GM12878 (cell line): ENCODE measurements at regions not wholly inside any gene's neighbourhood (a gene's known extent, or its start where the extent isn't known, plus 50 kb on each side); places are given as distances from the start of the nearest gene placed in this dataset.

Source experiments
- ATAC-seq: fragments of 200-7000 bp; cut with Tn5 transposase; 3 replicates; pipeline ENCODE4 v1.9.1; 2020; ENCODE audit warnings: mild to moderate bottlenecking, moderate library complexity
- BruUV-seq: library from RNA; stranded (reverse); fragments of 400-500 nt; replicated peaks from 2 replicates; lab custom pipeline; 2021; lab: Mats Ljungman, UMichigan
- CTCF ChIA-PET: fragments of 300-600 bp; sonication (Branson Sonifier 250); formaldehyde crosslinking; extraction: SDS; loops from one replicate; lab custom pipeline; 2021; ENCODE audit warnings: inconsistent platforms; lab: Yijun Ruan, JAX
- POLR2A ChIA-PET: fragments of 350-600 bp; formaldehyde crosslinking; extraction: SDS; loops from one replicate; lab custom pipeline; 2021; ENCODE audit warnings: inconsistent platforms; lab: Charles Lee
- RAD21 ChIA-PET: fragments of 300-600 bp; sonication (Branson Sonifier 250); formaldehyde crosslinking; loops from one replicate; lab custom pipeline; 2023; ENCODE audit warnings: antibody characterized with exemption; ENCODE audit not compliant: unreplicated experiment; lab: Charles Lee
- SMC1A ChIA-PET: fragments of 300-600 bp; sonication (Branson Sonifier 250); formaldehyde crosslinking; loops from one replicate; lab custom pipeline; 2023; ENCODE audit not compliant: unreplicated experiment, uncharacterized antibody; lab: Charles Lee
- DNase-seq: peaks from one replicate; pipeline ENCODE4 v3.0.0-alpha.2; 2011; ENCODE audit warnings: low read depth, low spot score
- FAIRE-seq: peaks from 3 replicates; lab custom pipeline; 2011; peaks lifted over from hg19 to GRCh38; lab: Jason Lieb, UNC
- H2AFZ ChIP-seq: 2 replicates; pipeline ENCODE4 v1.6.0; 2011; ENCODE audit warnings: low read depth, low read length, control low read depth; ENCODE audit not compliant: control insufficient read depth
- H3K27ac ChIP-seq: 2 replicates; pipeline ENCODE4 v1.5.1; 2011; ENCODE audit warnings: control low read depth; ENCODE audit not compliant: control insufficient read depth, insufficient read depth
- H3K27me3 ChIP-seq, 2 experiments: replicated peaks in 1 of 2; 2 replicates each; pipeline versions ENCODE4 v1.6.0 to v1.6.1; 2011; ENCODE audit warnings: low read length in 1 of 2; ENCODE audit not compliant: control insufficient read depth in 2 of 2, insufficient read depth in 2 of 2
- H3K36me3 ChIP-seq, 2 experiments: 2 replicates each; pipeline ENCODE4 v1.5.1; 2011; ENCODE audit warnings: low read length in 1 of 2; ENCODE audit not compliant: control insufficient read depth in 2 of 2, insufficient read depth in 2 of 2
- H3K4me1 ChIP-seq: 2 replicates; pipeline ENCODE4 v1.6.1; 2011; ENCODE audit warnings: mild to moderate bottlenecking, low read length, moderate library complexity, mixed read lengths; ENCODE audit not compliant: control insufficient read depth, insufficient read depth
- H3K4me2 ChIP-seq: 2 replicates; pipeline ENCODE4 v1.6.0; 2011; ENCODE audit warnings: control low read depth; ENCODE audit not compliant: control insufficient read depth, insufficient read depth
- H3K4me3 ChIP-seq: fragments of 200-600 bp; sonication (generic); 2 replicates; pipeline ENCODE4 v1.5.1; 2016
- H3K79me2 ChIP-seq: 2 replicates; pipeline ENCODE4 v1.6.0; 2011; ENCODE audit warnings: low read length; ENCODE audit not compliant: control insufficient read depth, insufficient read depth
- H3K9ac ChIP-seq: 2 replicates; pipeline ENCODE4 v1.8.0; 2011; ENCODE audit warnings: low read length, control low read depth, mixed read lengths; ENCODE audit not compliant: control insufficient read depth, insufficient read depth
- H3K9me3 ChIP-seq: replicated peaks from 3 replicates; pipeline ENCODE4 v1.5.1; 2011; ENCODE audit warnings: mild to moderate bottlenecking, low read length; ENCODE audit not compliant: control insufficient read depth, insufficient read depth
- H4K20me1 ChIP-seq: 2 replicates; pipeline ENCODE4 v1.6.0; 2011; ENCODE audit not compliant: control insufficient read depth, insufficient read depth
- BCL11A ChIP-seq: IDR thresholded peaks from 2 replicates; pipeline ENCODE4 v1.6.1; 2011; ENCODE audit warnings: low read depth, low read length
- BHLHE40 ChIP-seq, 2 experiments: fragments of 450-650 bp in 1 of 2; IDR thresholded peaks; 2 replicates each; pipeline ENCODE4 v1.6.1; 2011 to 2017; ENCODE audit warnings: low read depth in 2 of 2, borderline replicate concordance in 1 of 2, improper control_type of control experiment in 1 of 2, low read length in 1 of 2, mild to moderate bottlenecking in 1 of 2
- BRCA1 ChIP-seq: IDR thresholded peaks from 2 replicates; pipeline ENCODE4 v1.6.1; 2011; ENCODE audit warnings: low read depth, low read length, improper control_type of control experiment
- JUNB ChIP-seq: IDR thresholded peaks from 2 replicates; pipeline ENCODE4 v1.6.1; 2016; ENCODE audit warnings: antibody characterized with exemption, mild to moderate bottlenecking
- KAT2A ChIP-seq: conservative IDR thresholded peaks from 2 replicates; pipeline ENCODE4 v1.6.1; 2011; ENCODE audit warnings: low read depth, low read length; ENCODE audit not compliant: control insufficient read depth
- NFYB ChIP-seq: IDR thresholded peaks from 2 replicates; pipeline ENCODE4 v1.6.1; 2011; ENCODE audit warnings: low read depth, mild to moderate bottlenecking, low read length, improper control_type of control experiment, moderate library complexity; ENCODE audit not compliant: insufficient read depth
- NR2F1 ChIP-seq: fragments of 450-650 bp; conservative IDR thresholded peaks from 2 replicates; pipeline ENCODE4 v1.6.1; 2017; ENCODE audit warnings: mild to moderate bottlenecking
- POLR2AphosphoS2 ChIP-seq: IDR thresholded peaks from 2 replicates; pipeline ENCODE4 v1.6.1; 2011; ENCODE audit warnings: low read depth, mild to moderate bottlenecking, low read length, improper control_type of control experiment, moderate library complexity
- SIX5 ChIP-seq: IDR thresholded peaks from 2 replicates; pipeline ENCODE4 v1.6.1; 2011; ENCODE audit warnings: mild to moderate bottlenecking, low read depth, low read length, moderate library complexity; ENCODE audit not compliant: severe bottlenecking
- SMAD1 ChIP-seq: fragments of 450-650 bp; IDR thresholded peaks from 2 replicates; pipeline ENCODE4 v1.6.1; 2018; ENCODE audit warnings: mild to moderate bottlenecking, low read depth; ENCODE audit not compliant: partially characterized antibody
- SMARCA5 ChIP-seq: fragments of 450-650 bp; IDR thresholded peaks from 2 replicates; pipeline ENCODE4 v1.6.1; 2017; ENCODE audit warnings: mild to moderate bottlenecking
- TCF12 ChIP-seq: IDR thresholded peaks from 2 replicates; pipeline ENCODE4 v1.6.1; 2011; ENCODE audit warnings: low read depth, mild to moderate bottlenecking, low read length
- ZNF207 ChIP-seq: fragments of 450-650 bp; IDR thresholded peaks from 2 replicates; pipeline ENCODE4 v1.6.1; 2014; ENCODE audit warnings: antibody characterized with exemption, mild to moderate bottlenecking, borderline replicate concordance
- ZSCAN29 ChIP-seq: fragments of 450-650 bp; IDR thresholded peaks from 2 replicates; pipeline ENCODE4 v1.6.1; 2017; ENCODE audit warnings: mild to moderate bottlenecking, moderate library complexity
- WGBS: methylation state at CpG from one replicate; pipeline ENCODE4 v1.1.6; 2016; ENCODE audit warnings: low lambda C conversion rate; ENCODE audit not compliant: insufficient replicate concordance, insufficient coverage; ENCODE audit errors: missing lambda C conversion rate; 5-methylcytosine and 5-hydroxymethylcytosine counted together
- in situ Hi-C: fragments of 300-500 bp; cut with MboI; formaldehyde crosslinking; loops from 9 replicates; pipeline ENCODE4 v1.14.3; 2018; ENCODE audit warnings: mixed read lengths
- intact Hi-C: fragments of 100-400 bp; cut with micrococcal nuclease; formaldehyde crosslinking; loops from one replicate; pipeline ENCODE4 v1.14.2; 2022; ENCODE audit not compliant: unreplicated experiment
- TF ChIP-seq, protein P1 (sequence below): fragments of 450-650 bp; IDR thresholded peaks from 2 replicates; pipeline ENCODE4 v1.6.1; 2016; ENCODE audit warnings: mild to moderate bottlenecking
- TF ChIP-seq, protein P2 (sequence below): fragments of 450-650 bp; IDR thresholded peaks from 2 replicates; pipeline ENCODE4 v1.6.1; 2017; ENCODE audit warnings: mild to moderate bottlenecking, low read depth, inconsistent platforms; ENCODE audit not compliant: poor library complexity, severe bottlenecking
- TF ChIP-seq, protein P3 (sequence below): fragments of 450-650 bp; IDR thresholded peaks from 2 replicates; pipeline ENCODE4 v1.6.1; 2017; ENCODE audit warnings: borderline replicate concordance
- TF ChIP-seq, protein P4 (sequence below): fragments of 450-650 bp; IDR thresholded peaks from 2 replicates; pipeline ENCODE4 v1.6.1; 2018; ENCODE audit warnings: borderline replicate concordance, mild to moderate bottlenecking; ENCODE audit not compliant: partially characterized antibody

DNA sequence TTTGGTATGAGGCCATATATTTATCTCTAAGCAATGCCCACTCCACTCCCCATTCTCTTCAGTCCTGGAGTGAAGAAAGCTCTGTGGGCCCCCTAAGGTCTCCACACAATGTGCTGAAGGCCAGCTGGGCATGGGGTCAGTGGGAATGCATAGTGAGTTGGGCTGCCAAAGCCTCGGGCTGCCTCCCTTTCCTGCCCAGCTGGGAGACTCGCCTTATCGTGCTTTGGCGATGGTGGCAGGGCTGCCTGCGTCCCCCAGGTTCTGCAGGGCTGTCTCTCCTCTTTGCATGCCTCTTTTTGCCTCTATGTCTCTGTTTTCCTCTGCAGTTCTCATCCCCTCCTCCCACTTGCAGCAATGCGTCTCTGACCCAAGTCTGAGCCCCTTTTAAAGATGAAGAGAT is 116.5 kb downstream of the CYLD start (continued):
- TF ChIP-seq, protein P1, sequence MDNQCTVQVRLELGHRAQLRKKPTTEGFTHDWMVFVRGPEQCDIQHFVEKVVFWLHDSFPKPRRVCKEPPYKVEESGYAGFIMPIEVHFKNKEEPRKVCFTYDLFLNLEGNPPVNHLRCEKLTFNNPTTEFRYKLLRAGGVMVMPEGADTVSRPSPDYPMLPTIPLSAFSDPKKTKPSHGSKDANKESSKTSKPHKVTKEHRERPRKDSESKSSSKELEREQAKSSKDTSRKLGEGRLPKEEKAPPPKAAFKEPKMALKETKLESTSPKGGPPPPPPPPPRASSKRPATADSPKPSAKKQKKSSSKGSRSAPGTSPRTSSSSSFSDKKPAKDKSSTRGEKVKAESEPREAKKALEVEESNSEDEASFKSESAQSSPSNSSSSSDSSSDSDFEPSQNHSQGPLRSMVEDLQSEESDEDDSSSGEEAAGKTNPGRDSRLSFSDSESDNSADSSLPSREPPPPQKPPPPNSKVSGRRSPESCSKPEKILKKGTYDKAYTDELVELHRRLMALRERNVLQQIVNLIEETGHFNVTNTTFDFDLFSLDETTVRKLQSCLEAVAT, result no peak
- TF ChIP-seq POLR2AphosphoS2 (no peak), NFYB (no peak), KAT2A (no peak), BCL11A (no peak), ZSCAN29 (no peak), BRCA1 (no peak), JUNB (no peak), SIX5 (no peak)
- TF ChIP-seq, protein P2, sequence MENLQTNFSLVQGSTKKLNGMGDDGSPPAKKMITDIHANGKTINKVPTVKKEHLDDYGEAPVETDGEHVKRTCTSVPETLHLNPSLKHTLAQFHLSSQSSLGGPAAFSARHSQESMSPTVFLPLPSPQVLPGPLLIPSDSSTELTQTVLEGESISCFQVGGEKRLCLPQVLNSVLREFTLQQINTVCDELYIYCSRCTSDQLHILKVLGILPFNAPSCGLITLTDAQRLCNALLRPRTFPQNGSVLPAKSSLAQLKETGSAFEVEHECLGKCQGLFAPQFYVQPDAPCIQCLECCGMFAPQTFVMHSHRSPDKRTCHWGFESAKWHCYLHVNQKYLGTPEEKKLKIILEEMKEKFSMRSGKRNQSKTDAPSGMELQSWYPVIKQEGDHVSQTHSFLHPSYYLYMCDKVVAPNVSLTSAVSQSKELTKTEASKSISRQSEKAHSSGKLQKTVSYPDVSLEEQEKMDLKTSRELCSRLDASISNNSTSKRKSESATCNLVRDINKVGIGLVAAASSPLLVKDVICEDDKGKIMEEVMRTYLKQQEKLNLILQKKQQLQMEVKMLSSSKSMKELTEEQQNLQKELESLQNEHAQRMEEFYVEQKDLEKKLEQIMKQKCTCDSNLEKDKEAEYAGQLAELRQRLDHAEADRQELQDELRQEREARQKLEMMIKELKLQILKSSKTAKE, result no peak

DNA sequence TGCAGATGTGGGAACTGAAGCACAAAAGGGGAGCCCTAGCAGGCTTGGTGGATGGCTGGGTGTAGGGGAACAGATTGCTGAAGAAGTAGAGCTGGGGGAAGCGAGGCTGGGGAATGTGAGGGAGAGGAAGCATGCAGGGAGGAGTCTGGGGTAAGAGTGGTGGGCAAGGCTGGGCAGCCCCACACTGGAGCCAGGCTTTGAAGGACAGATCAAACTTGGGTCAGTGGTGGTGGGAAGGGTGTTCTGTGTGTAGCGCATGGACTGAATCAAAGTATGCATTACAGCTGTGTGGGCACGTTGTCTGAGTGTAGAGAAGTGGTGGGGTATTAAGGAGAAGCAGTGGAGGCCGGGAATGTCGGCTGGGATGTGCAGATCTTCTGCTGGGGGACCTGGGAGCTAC is 116.0 kb downstream of the CYLD start:
- Histone ChIP-seq H3K79me2 (no peaks in the 10 kb centered on the region), H2AFZ (no peak overlapping the region), H3K4me1 (no peaks in the 10 kb centered on the region), H3K36me3 (no peaks in the 10 kb centered on the region), H3K4me3 (no peak overlapping the region), H3K9ac (no peak overlapping the region), H3K27me3 (no peaks in the 10 kb centered on the region), H3K4me2 (no peak overlapping the region), H3K9me3 (no peaks in the 10 kb centered on the region), H3K27ac (no peak overlapping the region), H4K20me1 (no peaks in the 10 kb centered on the region)
- ChIA-PET CTCF (no interaction called here), RAD21 (no interaction called here), SMC1A (no interaction called here), POLR2A (no interaction called here)
- no TSS peak for BruUV-seq
- FAIRE-seq (no peak), ATAC-seq (no peak), DNase-seq (no peak)
- WGBS, result 24% methylated on average over 5 of the region's 5 CpGs
- intact Hi-C loops, result no loop called here
- in situ Hi-C loops, result no loop called here
- TF ChIP-seq, protein P3, sequence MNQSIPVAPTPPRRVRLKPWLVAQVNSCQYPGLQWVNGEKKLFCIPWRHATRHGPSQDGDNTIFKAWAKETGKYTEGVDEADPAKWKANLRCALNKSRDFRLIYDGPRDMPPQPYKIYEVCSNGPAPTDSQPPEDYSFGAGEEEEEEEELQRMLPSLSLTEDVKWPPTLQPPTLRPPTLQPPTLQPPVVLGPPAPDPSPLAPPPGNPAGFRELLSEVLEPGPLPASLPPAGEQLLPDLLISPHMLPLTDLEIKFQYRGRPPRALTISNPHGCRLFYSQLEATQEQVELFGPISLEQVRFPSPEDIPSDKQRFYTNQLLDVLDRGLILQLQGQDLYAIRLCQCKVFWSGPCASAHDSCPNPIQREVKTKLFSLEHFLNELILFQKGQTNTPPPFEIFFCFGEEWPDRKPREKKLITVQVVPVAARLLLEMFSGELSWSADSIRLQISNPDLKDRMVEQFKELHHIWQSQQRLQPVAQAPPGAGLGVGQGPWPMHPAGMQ, result no peak
- TF ChIP-seq NR2F1 (no peak), ZNF207 (no peak), TCF12 (no peak), SMAD1 (no peak), SMARCA5 (no peak), BHLHE40 (IDR thresholded peaks at IDR 0.05; ENCODE audit: borderline replicate concordance in 1 of 2, low read depth in 2 of 2, low read length in 1 of 2) (no peak)
- TF ChIP-seq, protein P4, sequence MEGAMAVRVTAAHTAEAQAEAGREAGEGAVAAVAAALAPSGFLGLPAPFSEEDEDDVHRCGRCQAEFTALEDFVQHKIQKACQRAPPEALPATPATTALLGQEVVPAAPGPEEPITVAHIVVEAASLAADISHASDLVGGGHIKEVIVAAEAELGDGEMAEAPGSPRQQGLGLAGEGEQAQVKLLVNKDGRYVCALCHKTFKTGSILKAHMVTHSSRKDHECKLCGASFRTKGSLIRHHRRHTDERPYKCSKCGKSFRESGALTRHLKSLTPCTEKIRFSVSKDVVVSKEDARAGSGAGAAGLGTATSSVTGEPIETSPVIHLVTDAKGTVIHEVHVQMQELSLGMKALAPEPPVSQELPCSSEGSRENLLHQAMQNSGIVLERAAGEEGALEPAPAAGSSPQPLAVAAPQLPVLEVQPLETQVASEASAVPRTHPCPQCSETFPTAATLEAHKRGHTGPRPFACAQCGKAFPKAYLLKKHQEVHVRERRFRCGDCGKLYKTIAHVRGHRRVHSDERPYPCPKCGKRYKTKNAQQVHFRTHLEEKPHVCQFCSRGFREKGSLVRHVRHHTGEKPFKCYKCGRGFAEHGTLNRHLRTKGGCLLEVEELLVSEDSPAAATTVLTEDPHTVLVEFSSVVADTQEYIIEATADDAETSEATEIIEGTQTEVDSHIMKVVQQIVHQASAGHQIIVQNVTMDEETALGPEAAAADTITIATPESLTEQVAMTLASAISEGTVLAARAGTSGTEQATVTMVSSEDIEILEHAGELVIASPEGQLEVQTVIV, result no peak
